Neural cell (in vitro differentiated cells): ENCODE measurements at regions not wholly inside any gene's neighbourhood (a gene's known extent, or its start where the extent isn't known, plus 50 kb on each side); places are given as distances from the start of the nearest gene placed in this dataset.

Experiments
- H2AFZ ChIP-seq: fragments of 200-600, 300-800 bp; sonication (generic), shearing (Covaris generic); 2 replicates; pipeline ENCODE4 v1.6.0; 2014; ENCODE audit warnings: low read depth, mild to moderate bottlenecking, antibody characterized with exemption, low read length, moderate library complexity
- H3F3A ChIP-seq: fragments of 200-600 bp; shearing (Covaris generic); 2 replicates; pipeline ENCODE4 v1.6.1; 2016; ENCODE audit warnings: mild to moderate bottlenecking, moderate library complexity, mixed read lengths, antibody characterized with exemption, low read length; ENCODE audit not compliant: insufficient read depth, poor library complexity, severe bottlenecking
- H3K27ac ChIP-seq: fragments of 200-600, 300-800 bp; sonication (generic), shearing (Covaris generic); 2 replicates; pipeline ENCODE4 v1.5.1; 2014; ENCODE audit warnings: mild to moderate bottlenecking, low read length, moderate library complexity
- H3K27me3 ChIP-seq: fragments of 300-800, 200-600 bp; sonication (generic), shearing (Covaris generic); 2 replicates; pipeline ENCODE4 v1.6.0; 2014; ENCODE audit warnings: mild to moderate bottlenecking, low read depth, low read length, moderate library complexity; ENCODE audit not compliant: insufficient read depth
- H3K36me3 ChIP-seq: fragments of 300-800, 200-600 bp; sonication (generic), shearing (Covaris generic); 2 replicates; pipeline ENCODE4 v1.5.1; 2014; ENCODE audit warnings: mild to moderate bottlenecking, antibody characterized with exemption, low read length, moderate library complexity; ENCODE audit not compliant: insufficient read depth
- H3K4me2 ChIP-seq: fragments of 300-800, 200-600 bp; sonication (generic), shearing (Covaris generic); 2 replicates; pipeline ENCODE4 v1.6.0; 2014; ENCODE audit warnings: mild to moderate bottlenecking, low read length
- H3K4me3 ChIP-seq: fragments of 300-800, 200-600 bp; sonication (generic), shearing (Covaris generic); 2 replicates; pipeline ENCODE4 v1.5.1; 2014; ENCODE audit warnings: mild to moderate bottlenecking, low read length, moderate library complexity
- H3K79me2 ChIP-seq: fragments of 200-600 bp; shearing (Covaris generic); replicated peaks from 2 replicates; pipeline ENCODE4 v1.6.0; 2014; ENCODE audit warnings: mild to moderate bottlenecking, low read length, moderate library complexity; ENCODE audit not compliant: insufficient read depth
- H3K9ac ChIP-seq: fragments of 300-800, 200-600 bp; sonication (generic), shearing (Covaris generic); 2 replicates; pipeline ENCODE4 v1.6.1; 2016; ENCODE audit warnings: mild to moderate bottlenecking, low read length, mixed read lengths
- H3K9me2 ChIP-seq: fragments of 200-600 bp; shearing (Covaris generic); 2 replicates; pipeline ENCODE4 v1.6.1; 2016; ENCODE audit warnings: mild to moderate bottlenecking, low read length, mixed read lengths; ENCODE audit not compliant: insufficient read depth
- H3K9me3 ChIP-seq: fragments of 200-600, 300-800 bp; sonication (generic), shearing (Covaris generic); 2 replicates; pipeline ENCODE4 v1.6.1; 2016; ENCODE audit warnings: mild to moderate bottlenecking, mixed run types, low read length, moderate library complexity, mixed read lengths
- H4K20me1 ChIP-seq: fragments of 200-600 bp; shearing (Covaris generic); 2 replicates; pipeline ENCODE4 v1.6.1; 2016; ENCODE audit warnings: mild to moderate bottlenecking, mixed run types; ENCODE audit not compliant: insufficient read depth
- CTCF ChIP-seq: fragments of 450-650 bp; IDR thresholded peaks from 2 replicates; pipeline ENCODE4 v1.5.1; 2014; ENCODE audit warnings: antibody characterized with exemption, mild to moderate bottlenecking, moderate library complexity; ENCODE audit not compliant: poor library complexity, severe bottlenecking
- EP300 ChIP-seq: fragments of 450-650 bp; conservative IDR thresholded peaks from 2 replicates; pipeline ENCODE4 v1.6.1; 2014; ENCODE audit warnings: antibody characterized with exemption, mild to moderate bottlenecking, moderate library complexity; ENCODE audit not compliant: poor library complexity, severe bottlenecking
- EZH2 ChIP-seq: fragments of 200-600, 300-800 bp; shearing (Covaris generic), sonication (generic); IDR thresholded peaks from 2 replicates; pipeline ENCODE4 v1.6.1; 2014; ENCODE audit warnings: antibody characterized with exemption, low read length, borderline replicate concordance, mild to moderate bottlenecking; ENCODE audit not compliant: insufficient read depth, poor library complexity, severe bottlenecking
- MXI1 ChIP-seq: fragments of 450-650 bp; conservative IDR thresholded peaks from 2 replicates; pipeline ENCODE4 v1.6.1; 2014; ENCODE audit warnings: antibody characterized with exemption, mild to moderate bottlenecking; ENCODE audit not compliant: poor library complexity, severe bottlenecking
- POLR2AphosphoS5 ChIP-seq: IDR thresholded peaks from 2 replicates; pipeline ENCODE4 v1.6.1; 2012
- RAD21 ChIP-seq: fragments of 450-650 bp; conservative IDR thresholded peaks from 2 replicates; pipeline ENCODE4 v1.6.1; 2014; ENCODE audit warnings: antibody characterized with exemption, mild to moderate bottlenecking, moderate library complexity
- REST ChIP-seq: IDR thresholded peaks from 2 replicates; pipeline ENCODE4 v1.6.1; 2012; ENCODE audit warnings: borderline replicate concordance
- SMC3 ChIP-seq: fragments of 450-650 bp; conservative IDR thresholded peaks from 2 replicates; pipeline ENCODE4 v1.6.1; 2014; ENCODE audit warnings: antibody characterized with exemption, mild to moderate bottlenecking, moderate library complexity; ENCODE audit not compliant: poor library complexity
- TAF1 ChIP-seq: IDR thresholded peaks from 2 replicates; pipeline ENCODE4 v1.6.1; 2012; ENCODE audit warnings: low read depth

GRCh38 chr2:52077159-52077558 lies 1045.2 kb upstream of the NRXN1 start:
- H3K9me2 ChIP-seq: no peaks in the 10 kb centered on the region
- no peaks in the 10 kb centered on the region for H3K9me3 ChIP-seq
- H3K9ac ChIP-seq: no peak overlapping the region
- H3K27me3 ChIP-seq: no peaks in the 10 kb centered on the region
- H3K79me2 ChIP-seq: no peaks in the 10 kb centered on the region
- no peak overlapping the region for H3K4me3 ChIP-seq
- H4K20me1 ChIP-seq: no peaks in the 10 kb centered on the region
- no peak overlapping the region for H3K4me2 ChIP-seq
- H3K36me3 ChIP-seq: no peaks in the 10 kb centered on the region
- TF ChIP-seq MXI1 (no peak), TAF1 (no peak), EP300 (no peak), RAD21 (no peak), EZH2 (no peak), REST (no peak)
- no peaks in the 10 kb centered on the region for H3F3A ChIP-seq
- H3K27ac ChIP-seq: no peak overlapping the region
- no peak overlapping the region for H2AFZ ChIP-seq

- H3K27me3 ChIP-seq: no peaks in the 10 kb centered on the region
- no peak overlapping the region for H2AFZ ChIP-seq
- no peaks in the 10 kb centered on the region for H3F3A ChIP-seq
- H3K9ac ChIP-seq: no peak overlapping the region
- no peaks in the 10 kb centered on the region for H4K20me1 ChIP-seq
- H3K4me3 ChIP-seq: no peak overlapping the region
- H3K36me3 ChIP-seq: no peaks in the 10 kb centered on the region
- H3K9me2 ChIP-seq: no peaks in the 10 kb centered on the region
- no peak overlapping the region for H3K27ac ChIP-seq
- no peak overlapping the region for H3K4me2 ChIP-seq
- no peaks in the 10 kb centered on the region for H3K9me3 ChIP-seq
- no peaks in the 10 kb centered on the region for H3K79me2 ChIP-seq
- no peak for TF ChIP-seq POLR2AphosphoS5
- no peak for TF ChIP-seq RAD21
- TF ChIP-seq REST: no peak
- TF ChIP-seq EP300: no peak
- TF ChIP-seq CTCF: no peak
- no peak for TF ChIP-seq TAF1
- no peak for TF ChIP-seq EZH2
- no peak for TF ChIP-seq MXI1
- TF ChIP-seq SMC3: no peak
These were observed 1042.3 kb upstream of the NRXN1 start for GRCh38 chr2:52074130-52074719.
